Astrocyte (in vitro differentiated cells and primary cell): ENCODE measurements at regions not wholly inside any gene's neighbourhood (a gene's known extent, or its start where the extent isn't known, plus 50 kb on each side); places are given as distances from the start of the nearest gene placed in this dataset.

Experiments used
- DNase-seq: peaks from one replicate; pipeline ENCODE4 v3.0.0-alpha.2; 2010; ENCODE audit warnings: low read depth
- FAIRE-seq: peaks from 2 replicates; lab custom pipeline; 2011; peaks lifted over from hg19 to GRCh38; lab: Jason Lieb, UNC
- H2AFZ ChIP-seq: 2 replicates; pipeline ENCODE4 v1.6.0; 2012; ENCODE audit warnings: low read depth, low read length, inconsistent platforms
- H3K27ac ChIP-seq: 2 replicates; pipeline ENCODE4 v1.5.1; 2011; ENCODE audit warnings: low read depth, low read length, inconsistent platforms
- H3K27me3 ChIP-seq: 2 replicates; pipeline ENCODE4 v1.6.0; 2011; ENCODE audit warnings: low read length, inconsistent platforms; ENCODE audit not compliant: insufficient read depth
- H3K36me3 ChIP-seq: 2 replicates; pipeline ENCODE4 v1.5.1; 2011; ENCODE audit warnings: low read length, inconsistent platforms; ENCODE audit not compliant: insufficient read depth
- H3K4me1 ChIP-seq: 2 replicates; pipeline ENCODE4 v1.5.1; 2011; ENCODE audit warnings: low read length, inconsistent platforms; ENCODE audit not compliant: insufficient read depth
- H3K4me2 ChIP-seq: 2 replicates; pipeline ENCODE4 v1.6.0; 2012; ENCODE audit warnings: low read length, inconsistent platforms
- H3K4me3 ChIP-seq: 2 replicates; pipeline ENCODE4 v1.5.1; 2011; ENCODE audit warnings: low read depth, mild to moderate bottlenecking, low read length, inconsistent platforms; ENCODE audit not compliant: insufficient read depth
- H3K79me2 ChIP-seq: 2 replicates; pipeline ENCODE4 v1.6.0; 2012; ENCODE audit warnings: mild to moderate bottlenecking, low read length, inconsistent platforms; ENCODE audit not compliant: insufficient read depth
- H3K9ac ChIP-seq: 2 replicates; pipeline ENCODE4 v1.6.0; 2012; ENCODE audit warnings: mild to moderate bottlenecking, low read length, inconsistent platforms
- H3K9me3 ChIP-seq: 2 replicates; pipeline ENCODE4 v1.5.1; 2012; ENCODE audit warnings: low read depth, mild to moderate bottlenecking, low read length, inconsistent platforms; ENCODE audit not compliant: insufficient read depth
- H4K20me1 ChIP-seq: 2 replicates; pipeline ENCODE4 v1.6.0; 2012; ENCODE audit warnings: low read length, inconsistent platforms; ENCODE audit not compliant: insufficient read depth
- H3K27ac Mint-ChIP-seq: one replicate; pipeline ENCODE4 v1.8.0; 2021; ENCODE audit warnings: mild to moderate bottlenecking, mixed read lengths; ENCODE audit not compliant: unreplicated experiment
- H3K27me3 Mint-ChIP-seq: one replicate; pipeline ENCODE4 v1.8.0; 2021; ENCODE audit warnings: low read depth, mixed read lengths; ENCODE audit not compliant: unreplicated experiment
- H3K36me3 Mint-ChIP-seq: one replicate; pipeline ENCODE4 v1.8.0; 2021; ENCODE audit warnings: low read depth, mixed read lengths; ENCODE audit not compliant: unreplicated experiment
- H3K4me1 Mint-ChIP-seq: one replicate; pipeline ENCODE4 v1.8.0; 2021; ENCODE audit warnings: low read depth, mixed read lengths; ENCODE audit not compliant: unreplicated experiment
- H3K4me3 Mint-ChIP-seq: one replicate; pipeline ENCODE4 v1.8.0; 2021; ENCODE audit warnings: mild to moderate bottlenecking, moderate library complexity, mixed read lengths; ENCODE audit not compliant: unreplicated experiment
- H3K9me3 Mint-ChIP-seq: one replicate; pipeline ENCODE4 v1.8.0; 2021; ENCODE audit warnings: mild to moderate bottlenecking, mixed read lengths; ENCODE audit not compliant: unreplicated experiment
- CTCF ChIP-seq: IDR thresholded peaks from 2 replicates; pipeline ENCODE4 v1.5.1; 2011; ENCODE audit warnings: low read depth, mild to moderate bottlenecking, inconsistent platforms, low read length, moderate library complexity; ENCODE audit not compliant: insufficient read depth
- EZH2 ChIP-seq: IDR thresholded peaks from 2 replicates; pipeline ENCODE4 v1.6.1; 2012; ENCODE audit warnings: mild to moderate bottlenecking, low read length, inconsistent platforms; ENCODE audit not compliant: insufficient read depth

- no peaks in the 10 kb centered on the region for H3K27me3 ChIP-seq
- H3K79me2 ChIP-seq = no peaks in the 10 kb centered on the region
- no peaks in the 10 kb centered on the region for H3K9me3 Mint-ChIP-seq
- H3K4me1 Mint-ChIP-seq = peaks cover 24% of the 10 kb centered on the region
- no peak overlapping the region for H3K4me3 Mint-ChIP-seq
- H3K27me3 Mint-ChIP-seq = no peaks in the 10 kb centered on the region
- H3K27ac ChIP-seq = no peak overlapping the region
- no peaks in the 10 kb centered on the region for H3K4me1 ChIP-seq
- no peak overlapping the region for H3K4me2 ChIP-seq
- H4K20me1 ChIP-seq = no peaks in the 10 kb centered on the region
- DNase-seq (no peak), FAIRE-seq (no peak)
- no peaks in the 10 kb centered on the region for H3K36me3 ChIP-seq
- no peak overlapping the region for H3K4me3 ChIP-seq
- H2AFZ ChIP-seq = no peak overlapping the region
- no peaks in the 10 kb centered on the region for H3K9me3 ChIP-seq
- TF ChIP-seq CTCF = no peak
- no peak for TF ChIP-seq EZH2
- no peak overlapping the region for H3K9ac ChIP-seq
- no peak overlapping the region for H3K27ac Mint-ChIP-seq
- H3K36me3 Mint-ChIP-seq = no peaks in the 10 kb centered on the region
These were observed 113.3 kb upstream of the ZNF521 start for GRCh38 chr18:25465152-25465732.

GRCh38 chr18:25464227-25464626 lies 112.3 kb upstream of the ZNF521 start:
- peak; percentile 62 for DNase-seq
- Histone ChIP-seq H4K20me1 (no peaks in the 10 kb centered on the region), H3K9me3 (no peaks in the 10 kb centered on the region), H3K27me3 (no peaks in the 10 kb centered on the region), H3K27ac (no peak overlapping the region), H3K79me2 (no peaks in the 10 kb centered on the region), H3K4me2 (peak overlapping the region; percentile 12), H3K4me3 (no peak overlapping the region), H3K9ac (no peak overlapping the region), H3K4me1 (no peaks in the 10 kb centered on the region), H3K36me3 (no peaks in the 10 kb centered on the region), H2AFZ (no peak overlapping the region)
- peaks cover 24% of the 10 kb centered on the region for H3K4me1 Mint-ChIP-seq
- FAIRE-seq = no peak
- H3K4me3 Mint-ChIP-seq = no peak overlapping the region
- no peaks in the 10 kb centered on the region for H3K36me3 Mint-ChIP-seq
- TF ChIP-seq EZH2 (no peak), CTCF (no peak)
- no peak overlapping the region for H3K27ac Mint-ChIP-seq
- H3K27me3 Mint-ChIP-seq = no peaks in the 10 kb centered on the region
- H3K9me3 Mint-ChIP-seq = no peaks in the 10 kb centered on the region

GRCh38 chr18:25463726-25464125 lies 111.8 kb upstream of the ZNF521 start:
- Mint-ChIP-seq H3K36me3 (no peaks in the 10 kb centered on the region), H3K4me1 (peaks cover 24% of the 10 kb centered on the region), H3K27ac (no peak overlapping the region), H3K27me3 (no peaks in the 10 kb centered on the region), H3K9me3 (no peaks in the 10 kb centered on the region), H3K4me3 (no peak overlapping the region)
- DNase-seq (no peak), FAIRE-seq (no peak)
- Histone ChIP-seq H3K27ac (no peak overlapping the region), H3K4me3 (no peak overlapping the region), H3K9ac (no peak overlapping the region), H3K36me3 (no peaks in the 10 kb centered on the region), H3K27me3 (no peaks in the 10 kb centered on the region), H3K9me3 (no peaks in the 10 kb centered on the region), H3K79me2 (no peaks in the 10 kb centered on the region), H4K20me1 (no peaks in the 10 kb centered on the region), H2AFZ (no peak overlapping the region), H3K4me1 (no peaks in the 10 kb centered on the region), H3K4me2 (no peak overlapping the region)
- TF ChIP-seq CTCF = no peak
- TF ChIP-seq EZH2 = no peak
